A204.1 (cell line): ENCODE measurements at regions not wholly inside any gene's neighbourhood (a gene's known extent, or its start where the extent isn't known, plus 50 kb on each side); places are given as distances from the start of the nearest gene placed in this dataset.

Experiments used
- FAIRE-seq: peaks from 2 replicates; lab custom pipeline; 2012; peaks lifted over from hg19 to GRCh38; lab: Jason Lieb, UNC

DNA sequence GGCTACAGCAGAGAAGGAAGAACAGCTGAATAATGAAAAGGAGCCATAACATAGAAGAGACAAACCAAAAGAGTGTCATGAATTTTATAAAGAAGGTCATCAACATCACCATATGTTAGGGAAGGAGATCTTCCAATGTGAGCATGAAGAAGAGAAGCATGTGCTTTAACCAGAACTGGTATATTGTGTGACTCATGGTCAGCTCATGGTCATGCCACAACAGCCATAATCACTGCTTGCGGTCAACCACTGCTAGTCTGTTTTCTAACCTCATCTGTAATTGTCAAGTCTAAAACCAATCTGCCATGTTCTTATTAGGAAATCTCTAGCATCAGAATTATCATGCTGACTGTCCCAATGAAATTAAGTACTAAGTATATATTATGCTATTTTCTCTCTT is 204.1 kb upstream of the VRK2 start:
- FAIRE-seq, result no peak

DNA sequence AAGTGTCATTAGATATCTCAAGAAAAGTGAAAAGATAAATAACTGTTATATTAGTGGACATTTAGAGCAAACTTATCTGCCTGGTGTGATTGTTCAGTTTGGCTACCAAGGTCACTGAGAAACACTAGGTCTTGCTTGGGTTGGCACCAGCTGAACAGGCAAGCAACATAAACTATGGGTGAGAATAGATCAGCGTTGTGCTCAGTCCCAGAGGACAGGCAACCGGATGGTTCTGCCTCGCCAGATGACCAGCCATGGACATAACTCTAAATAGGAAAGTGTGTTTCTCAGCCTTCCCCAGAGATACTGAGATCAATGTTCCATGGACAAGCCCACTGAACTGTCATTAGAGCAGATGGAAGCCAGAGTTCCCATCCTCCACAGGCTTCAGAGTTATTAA is 203.4 kb upstream of the VRK2 start:
- no peak for FAIRE-seq

DNA sequence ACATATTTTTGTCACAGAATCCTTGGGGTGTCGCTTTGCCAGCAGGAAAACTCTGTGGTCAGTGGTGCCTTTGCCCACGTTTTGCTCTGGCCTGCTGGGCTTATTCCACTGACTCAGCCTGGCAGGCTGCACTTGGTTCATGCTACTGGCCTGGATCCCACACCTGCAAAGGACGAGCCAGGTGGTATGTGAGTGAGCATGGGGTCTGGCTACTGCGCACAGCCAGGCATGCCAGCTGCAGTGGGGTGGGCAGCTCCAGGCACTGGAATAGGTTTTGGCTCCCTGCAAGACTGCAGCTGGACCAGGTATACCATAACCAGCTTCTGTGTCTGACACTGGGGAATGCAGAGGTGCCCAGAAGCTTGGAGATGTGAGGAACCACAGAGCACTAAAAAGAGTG is 197.9 kb upstream of the VRK2 start:
- FAIRE-seq, result no peak

DNA sequence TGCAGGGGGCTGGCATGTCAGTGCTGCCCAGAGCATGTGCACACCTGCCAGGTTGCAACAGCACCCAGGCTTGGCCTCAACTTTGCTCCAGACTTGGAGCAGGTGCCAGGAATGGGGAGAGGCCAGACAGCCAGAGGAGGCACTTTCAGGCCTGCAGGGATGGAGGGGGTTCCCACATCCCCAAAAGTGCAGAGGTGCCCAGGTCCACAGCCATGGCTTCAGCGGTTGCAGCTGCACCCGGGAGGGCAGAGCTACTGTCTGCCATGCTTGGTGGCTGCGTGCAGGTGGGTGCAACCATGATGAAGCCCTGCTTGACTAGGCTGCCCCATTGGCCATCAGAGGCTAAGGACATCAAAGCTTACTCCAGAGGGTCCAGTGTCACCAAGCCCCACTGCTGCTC is 196.8 kb upstream of the VRK2 start:
- FAIRE-seq, result no peak

DNA sequence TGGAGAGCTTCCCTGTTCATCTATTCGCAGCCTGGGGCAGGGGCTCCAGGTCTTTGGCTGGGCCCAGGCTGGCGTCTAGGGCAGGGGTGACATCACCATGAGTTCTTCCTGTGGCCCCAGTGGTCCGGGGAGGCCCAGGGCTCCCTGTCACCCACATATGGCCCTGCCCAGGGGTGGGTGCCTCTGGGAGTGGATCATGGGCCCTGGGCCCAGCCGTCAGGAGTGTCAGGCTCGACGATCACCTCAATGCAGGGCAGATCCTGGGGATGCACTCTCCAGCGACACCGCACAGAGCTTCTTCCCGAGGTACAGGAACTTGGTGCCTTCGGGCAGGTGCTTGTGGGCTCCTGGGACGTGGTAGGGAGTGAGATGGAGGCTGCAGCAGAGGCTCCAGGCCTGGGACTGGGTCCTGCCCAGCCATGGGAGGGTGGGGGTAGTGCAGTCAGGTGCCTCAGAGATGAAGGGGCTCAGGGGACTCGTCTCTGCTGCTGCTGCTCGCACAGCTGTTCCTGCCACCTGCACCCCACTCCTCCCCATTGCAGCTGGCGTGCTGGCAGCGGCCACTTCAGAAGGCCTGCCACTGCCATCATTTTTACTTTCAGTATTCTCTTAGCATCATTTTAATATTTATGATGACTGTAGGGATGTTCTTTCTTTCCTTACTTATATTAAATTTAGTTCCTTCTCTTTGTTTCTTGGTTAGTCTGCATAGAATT is 196.0 kb upstream of the VRK2 start:
- no peak for FAIRE-seq

DNA sequence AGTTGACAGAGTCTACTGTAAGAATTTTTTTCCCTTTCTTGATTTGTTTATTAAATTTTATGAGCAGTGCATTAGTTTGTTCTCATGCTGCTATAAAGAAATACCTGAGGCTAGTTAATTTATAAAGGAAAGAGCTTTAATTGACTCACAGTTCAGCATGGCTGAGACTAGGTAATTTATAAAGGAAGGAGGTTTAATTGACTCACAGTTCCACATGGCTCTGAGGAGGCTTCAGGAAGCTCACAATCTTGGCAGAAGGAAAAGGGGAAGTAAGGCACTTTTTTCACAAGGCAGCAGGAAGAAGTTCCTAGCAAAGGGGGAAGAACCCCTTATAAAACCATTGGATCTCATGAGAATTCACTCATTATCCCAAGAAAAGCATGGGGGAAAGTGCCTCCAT is 191.4 kb upstream of the VRK2 start:
- no peak for FAIRE-seq

DNA sequence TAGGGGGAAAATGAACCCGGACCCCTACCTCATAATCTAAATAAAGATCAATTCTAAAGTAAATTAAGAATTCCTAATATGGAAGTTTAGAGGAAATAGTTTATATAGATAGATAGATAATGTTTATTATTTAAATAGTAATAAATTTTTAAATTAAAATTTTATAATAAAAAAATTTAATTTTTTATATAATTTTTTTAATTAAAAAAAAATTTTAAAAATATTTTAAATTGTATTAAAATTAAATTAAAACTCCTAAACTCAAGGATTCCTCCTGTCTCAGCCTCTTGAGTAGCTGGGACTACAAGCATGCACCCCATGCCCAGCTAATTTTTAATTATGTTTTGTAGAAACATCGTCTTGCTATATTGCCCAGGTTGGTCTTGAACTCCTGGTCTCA is 186.9 kb upstream of the VRK2 start:
- FAIRE-seq, result peak; percentile 96

DNA sequence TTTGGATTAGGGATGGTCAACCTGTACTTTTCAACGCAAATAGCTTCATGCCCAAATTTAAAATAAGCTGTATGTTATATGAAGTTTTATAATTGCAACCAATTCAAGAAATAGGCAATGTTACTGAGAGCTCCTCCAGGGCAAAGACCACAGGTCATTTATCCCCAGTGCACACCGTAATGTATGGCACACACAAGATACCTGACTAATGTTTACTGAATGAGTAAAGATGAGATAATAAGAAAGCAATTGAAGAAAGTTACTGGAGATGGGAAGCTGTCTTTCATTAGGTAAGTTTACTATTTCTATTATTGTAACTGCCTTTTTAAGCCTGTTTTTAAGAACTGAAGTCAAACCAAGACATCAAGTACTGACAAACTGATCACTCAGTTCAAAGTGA is 184.5 kb upstream of the VRK2 start:
- no peak for FAIRE-seq

DNA sequence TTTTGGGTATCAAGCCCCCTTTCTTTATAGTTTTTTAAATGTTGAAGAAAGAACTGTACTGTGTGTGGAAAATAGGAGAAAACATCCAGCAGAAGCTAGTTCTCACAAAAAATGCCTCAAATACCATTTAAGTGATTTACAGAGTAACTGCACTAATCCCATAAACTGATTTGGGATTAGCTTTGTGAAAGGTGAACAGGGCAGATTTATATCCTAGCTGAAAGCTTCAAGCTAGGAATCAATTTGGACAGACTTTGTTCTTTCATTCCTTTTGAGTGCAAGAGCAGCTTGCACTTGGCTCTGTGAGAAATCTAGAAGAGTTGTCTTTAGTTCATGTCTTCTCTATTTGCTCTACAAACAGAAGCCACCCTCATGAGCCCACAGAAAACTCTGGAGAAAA is 183.9 kb upstream of the VRK2 start:
- no peak for FAIRE-seq

DNA sequence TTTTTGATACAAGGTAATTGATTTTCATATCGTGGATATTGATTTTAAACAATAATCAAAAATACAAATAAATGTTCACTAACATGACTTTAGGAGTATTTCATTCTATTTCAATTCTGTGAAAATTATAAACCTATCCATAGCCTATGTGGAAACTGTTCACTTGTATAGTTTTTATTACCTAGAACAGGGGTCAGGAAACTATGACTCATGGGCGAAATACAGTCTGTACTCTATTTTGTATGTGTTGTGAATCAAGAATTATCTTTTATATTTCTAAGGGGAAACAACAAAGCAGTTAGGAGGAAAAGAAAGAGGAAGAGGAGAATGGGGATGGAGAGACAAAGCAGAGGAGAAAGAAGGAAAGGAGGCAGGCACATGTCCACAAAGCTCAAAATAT is 181.7 kb upstream of the VRK2 start:
- FAIRE-seq, result no peak

DNA sequence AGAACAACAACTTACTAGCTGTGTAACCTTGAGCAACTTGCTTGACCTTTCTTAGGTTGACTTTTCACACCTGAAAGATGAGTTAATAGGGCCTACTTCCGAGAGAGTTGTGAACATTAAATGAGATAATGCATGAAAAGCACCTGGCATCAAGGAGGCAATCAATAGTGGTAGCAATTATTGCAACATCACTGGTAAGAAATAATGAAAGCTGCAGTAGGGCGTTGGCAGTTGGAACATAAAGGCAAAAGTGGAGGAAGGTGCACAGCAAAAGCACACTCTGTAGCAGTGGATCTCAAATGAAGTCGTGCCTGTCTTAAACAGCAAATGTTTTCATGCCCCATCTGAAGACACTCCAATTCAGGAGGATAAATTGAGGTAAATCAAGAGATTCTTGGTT is 178.9 kb upstream of the VRK2 start:
- no peak for FAIRE-seq

DNA sequence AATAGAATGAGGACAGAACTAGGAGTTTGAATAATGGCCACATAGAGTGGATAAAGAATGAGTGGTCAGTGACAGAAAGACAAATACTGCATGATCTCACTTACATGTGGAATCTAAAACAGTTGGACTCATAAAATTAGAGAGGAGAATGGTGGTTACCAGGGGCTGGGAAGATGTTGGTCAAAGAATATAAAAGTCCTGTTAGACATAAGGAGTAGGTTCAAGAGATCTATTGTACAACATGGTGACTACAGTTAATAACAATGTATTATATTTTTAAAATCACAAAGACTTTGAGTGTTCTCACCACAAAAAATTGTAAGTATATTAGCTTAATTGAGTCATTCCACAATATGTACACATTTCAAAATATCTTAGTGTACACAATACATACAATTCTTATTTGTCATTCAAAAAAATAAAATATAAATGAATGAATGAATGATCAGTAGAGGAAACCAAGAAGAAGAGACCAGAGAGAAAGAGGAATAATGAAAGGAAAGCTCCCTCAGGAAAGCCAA is 177.9 kb upstream of the VRK2 start:
- FAIRE-seq, result no peak

DNA sequence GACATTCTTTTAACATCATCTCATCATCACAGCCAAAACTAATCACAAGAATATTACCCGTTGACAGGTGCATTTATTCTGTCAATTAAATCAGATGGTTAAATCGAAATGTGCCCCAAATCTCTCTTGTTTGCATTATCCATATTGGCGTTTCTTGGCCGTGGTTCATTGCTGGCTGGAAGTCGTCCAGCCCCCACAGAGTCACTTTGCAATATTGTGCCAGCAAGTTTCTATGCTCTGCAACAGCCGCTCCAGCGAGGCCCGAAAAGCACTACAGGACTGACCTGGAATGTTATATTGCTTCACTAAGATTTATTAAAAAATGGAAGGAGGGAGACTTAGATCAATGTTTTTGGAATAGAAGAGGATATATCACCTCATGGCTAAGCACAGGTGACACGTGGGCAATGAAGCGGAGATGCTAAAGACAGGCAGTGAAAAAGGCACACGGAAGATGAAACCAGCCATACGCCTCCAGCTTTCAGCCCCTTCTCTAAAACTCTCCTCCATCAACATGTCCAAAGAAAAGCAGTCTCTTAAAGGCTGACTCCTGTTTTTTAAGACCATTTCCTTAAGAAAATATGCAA is 176.8 kb upstream of the VRK2 start:
- FAIRE-seq, result no peak

DNA sequence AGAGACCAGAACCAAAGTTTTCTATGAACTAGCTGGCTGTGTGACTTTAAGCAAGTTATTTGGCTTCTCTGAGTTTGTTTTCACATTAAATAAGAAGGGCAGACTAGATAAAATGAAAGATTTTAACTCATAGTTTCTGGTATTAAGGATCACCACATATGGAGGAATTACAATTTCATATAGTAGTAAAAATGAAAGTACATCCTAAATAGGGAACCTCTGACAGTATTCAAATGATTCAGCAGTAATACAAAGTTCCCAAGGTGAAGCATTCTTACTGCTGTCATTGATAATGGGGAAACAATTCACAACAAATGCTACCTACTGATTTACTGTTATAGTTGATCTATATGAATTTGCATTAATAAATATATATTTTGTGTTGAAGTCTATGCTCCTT is 170.3 kb upstream of the VRK2 start:
- FAIRE-seq, result no peak

DNA sequence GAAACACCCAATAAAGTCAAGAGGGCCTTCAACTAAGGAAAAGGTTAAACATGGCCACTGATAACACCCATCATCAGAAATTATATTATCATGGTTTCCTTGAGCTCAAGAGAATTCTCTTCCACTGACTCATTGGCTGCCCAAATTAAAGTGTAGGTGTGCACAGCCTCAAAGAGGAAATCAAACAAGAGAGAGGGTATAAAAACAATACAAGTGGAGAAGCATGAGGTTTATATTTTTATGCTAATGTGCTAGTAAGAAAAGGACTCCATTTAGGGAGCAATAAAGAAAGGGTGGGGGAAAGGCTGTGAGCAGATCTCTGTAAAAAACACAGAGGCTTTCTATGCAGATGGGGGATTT is 168.8 kb upstream of the VRK2 start:
- FAIRE-seq, result no peak

DNA sequence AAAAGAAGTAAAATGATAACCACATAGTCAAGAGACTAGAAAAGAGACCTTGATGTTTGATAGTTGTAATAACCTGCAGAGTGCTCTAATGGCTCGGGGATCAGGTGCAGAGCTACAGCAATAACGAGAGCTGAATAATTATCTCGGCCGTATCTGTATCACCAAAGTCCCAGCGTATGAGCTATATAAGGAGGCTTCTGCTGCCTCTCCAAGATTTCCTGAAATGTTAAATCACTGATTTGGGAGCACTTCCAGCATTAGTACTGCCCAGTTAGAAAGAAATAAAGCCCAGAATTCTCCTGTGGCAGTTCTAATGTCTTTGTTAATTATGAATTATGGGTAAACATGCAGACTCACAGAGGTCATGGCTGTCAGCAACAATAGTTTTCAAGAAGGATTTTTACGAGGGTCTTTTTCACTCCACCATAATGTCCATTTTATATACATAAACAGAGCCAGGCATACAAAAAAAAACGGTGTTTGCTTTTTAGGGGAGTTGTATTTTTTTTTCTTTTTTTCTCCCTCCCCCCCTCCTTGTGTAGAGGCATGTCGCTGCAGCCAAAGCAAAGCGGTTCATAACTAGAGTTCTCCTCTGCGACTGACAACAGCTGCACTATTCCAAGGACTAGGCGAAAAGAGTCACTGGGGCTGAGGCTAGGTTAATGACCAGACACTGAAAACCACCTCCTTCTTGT is 168.3 kb upstream of the VRK2 start:
- FAIRE-seq, result no peak

DNA sequence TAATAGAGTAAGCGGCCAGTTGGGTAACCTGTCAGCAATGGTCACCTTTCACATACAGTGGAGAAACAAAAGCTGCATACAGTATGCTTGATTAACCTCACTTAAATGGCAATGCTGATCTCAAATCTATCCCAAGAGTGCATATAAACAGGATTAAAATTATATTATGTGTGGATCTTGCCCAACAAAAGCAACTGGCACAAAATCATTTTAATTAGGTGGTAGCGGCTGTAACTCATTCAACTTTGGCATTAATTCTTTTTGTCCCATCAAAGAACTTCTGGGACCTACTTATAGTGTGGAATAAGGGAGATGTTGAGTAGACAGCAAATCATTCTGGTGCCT is 167.8 kb upstream of the VRK2 start:
- FAIRE-seq, result no peak

DNA sequence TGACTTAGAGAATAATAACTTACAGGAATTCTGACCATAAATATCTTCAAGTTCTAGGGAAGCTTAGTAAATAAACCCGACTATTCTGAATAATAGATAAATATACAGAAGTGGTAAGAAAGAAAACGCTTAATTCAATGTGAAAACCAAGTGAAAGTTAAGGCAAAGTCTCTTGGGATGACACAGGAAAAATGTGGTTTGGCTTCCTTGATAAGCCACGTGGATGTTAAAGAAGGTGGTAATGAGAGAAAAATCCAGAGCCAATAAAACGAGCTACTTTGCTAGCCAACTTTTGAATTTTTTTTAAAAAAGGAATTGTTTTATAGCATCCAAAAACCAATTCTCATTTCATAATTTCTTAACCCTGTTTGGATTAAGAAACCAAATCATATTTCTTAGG is 166.2 kb upstream of the VRK2 start:
- FAIRE-seq, result no peak

DNA sequence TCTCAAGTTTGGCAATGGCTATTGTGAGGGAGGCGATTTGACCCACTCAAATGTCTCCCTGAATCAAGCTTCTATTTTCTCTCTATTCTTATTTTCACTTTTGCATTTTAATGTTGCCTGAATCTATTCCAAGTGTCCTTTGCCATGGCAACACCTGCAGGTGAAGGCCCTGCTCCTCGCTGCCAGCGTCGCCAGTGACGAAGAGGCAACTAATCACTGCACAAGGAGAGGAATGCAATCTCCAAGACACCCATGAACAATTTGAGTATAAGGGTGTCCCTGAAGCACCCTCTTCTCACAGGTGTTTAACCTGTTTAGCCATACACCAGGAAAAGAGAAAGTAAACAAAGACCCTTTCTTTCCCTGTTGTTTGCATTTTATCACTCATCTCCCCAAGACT is 165.6 kb upstream of the VRK2 start:
- no peak for FAIRE-seq

DNA sequence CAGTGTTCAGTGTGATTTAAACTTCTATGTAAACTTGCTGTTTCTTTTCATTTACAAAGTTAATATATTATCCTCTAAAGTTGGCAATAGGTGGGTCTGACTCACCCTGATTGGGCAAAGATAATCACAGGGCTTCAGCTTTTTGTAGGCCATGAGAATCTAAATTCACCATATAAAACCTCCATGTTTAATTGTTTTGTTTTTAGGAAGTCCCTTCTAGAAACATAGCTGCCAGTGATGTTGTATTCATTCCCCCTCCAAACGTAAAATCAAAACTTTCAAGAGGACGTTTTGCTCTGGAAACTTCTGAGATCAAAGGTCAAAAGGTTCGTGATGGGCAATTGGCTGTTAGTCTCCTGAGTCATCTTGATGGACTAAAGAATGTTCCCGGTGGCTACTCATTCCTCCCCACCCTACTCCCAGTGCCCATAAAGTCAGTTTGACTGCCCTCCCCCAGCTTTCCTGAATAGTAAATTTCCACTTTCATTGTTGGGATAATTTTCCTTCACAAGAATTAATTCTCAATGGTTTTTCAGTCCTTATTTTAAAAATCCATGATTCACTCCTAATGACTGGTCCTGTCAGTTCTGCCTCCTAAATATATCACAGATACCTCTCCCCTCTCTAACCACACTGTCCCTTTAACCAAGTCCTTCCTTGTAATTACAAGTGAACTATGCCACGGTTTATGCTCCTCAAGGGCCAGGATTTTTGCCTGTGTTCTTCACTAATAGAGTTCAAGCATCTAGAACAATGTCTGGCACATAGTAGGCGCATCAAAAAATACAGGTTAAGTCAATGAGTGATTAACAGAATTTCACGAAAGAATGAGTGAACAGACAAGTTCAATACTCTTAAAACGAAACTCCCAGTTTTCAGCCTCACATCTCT is 164.4 kb upstream of the VRK2 start:
- FAIRE-seq, result no peak

DNA sequence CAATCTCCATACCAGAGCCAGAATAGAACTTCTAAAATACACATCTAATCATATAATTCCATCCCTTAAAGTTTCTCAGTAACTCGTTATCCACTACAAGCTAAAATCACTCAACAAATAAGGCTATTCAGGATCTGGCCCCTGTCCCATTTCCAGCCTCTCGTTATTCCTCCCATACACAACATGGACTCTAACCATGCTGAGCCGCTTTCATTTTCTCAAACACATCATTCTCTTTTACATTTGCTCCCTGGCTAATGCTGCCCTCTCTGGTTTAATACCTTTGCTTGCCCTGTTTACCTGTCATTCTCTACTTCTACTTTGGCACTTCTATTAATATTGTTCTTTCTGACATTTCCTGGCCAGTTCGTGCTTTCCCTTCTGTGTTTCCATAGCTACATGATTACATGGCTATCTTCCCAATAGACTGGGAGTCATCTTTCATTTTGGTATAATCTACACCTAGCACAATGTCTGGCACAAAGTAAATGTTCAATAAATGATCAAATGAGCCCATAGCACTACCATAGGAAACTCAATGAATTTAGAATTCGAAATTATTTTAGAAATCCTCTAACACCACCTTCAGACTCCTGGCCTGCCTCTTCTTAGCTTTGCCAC is 163.6 kb upstream of the VRK2 start:
- no peak for FAIRE-seq

DNA sequence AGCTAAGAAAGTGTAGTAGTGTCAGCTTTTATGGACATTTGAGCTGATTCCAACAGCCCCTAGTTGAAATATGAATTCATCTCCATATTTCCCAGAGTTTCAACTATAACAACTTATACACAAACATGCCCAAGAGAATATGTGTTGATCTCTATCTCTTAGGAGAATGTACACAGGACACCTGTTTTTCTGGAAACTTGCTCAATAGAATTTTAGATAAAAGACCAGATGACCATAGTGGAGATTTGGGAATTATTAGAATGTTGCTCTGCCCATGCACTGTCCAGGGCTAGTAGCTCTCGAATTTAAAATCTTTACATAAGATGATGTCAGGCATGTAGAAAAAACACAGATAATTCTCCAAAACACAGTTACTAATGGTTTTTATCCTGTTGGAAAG is 162.3 kb upstream of the VRK2 start:
- no peak for FAIRE-seq

DNA sequence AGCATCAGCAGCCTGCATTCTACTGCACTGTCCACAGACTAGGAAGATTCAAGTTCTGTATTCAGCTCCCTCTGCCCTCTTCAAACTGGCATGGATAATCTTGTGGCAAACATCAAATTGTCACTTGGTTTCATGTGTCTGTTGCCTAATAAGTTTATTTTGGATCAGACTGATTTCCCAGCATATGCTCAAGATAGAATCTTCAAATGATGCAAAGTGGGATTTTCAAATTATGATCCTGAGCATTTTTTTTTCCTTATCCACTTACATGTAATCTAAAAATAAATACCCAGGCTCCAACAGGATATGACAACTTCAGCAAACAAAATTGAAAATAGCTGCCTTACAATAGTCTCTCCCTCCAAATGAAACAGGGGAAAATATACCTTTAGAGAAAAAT is 160.9 kb upstream of the VRK2 start:
- FAIRE-seq, result no peak
